ENCODE measurements at regions not wholly inside any gene's neighbourhood (a gene's known extent, or its start where the extent isn't known, plus 50 kb on each side); places are given as distances from the start of the nearest gene placed in this dataset.

DNA sequence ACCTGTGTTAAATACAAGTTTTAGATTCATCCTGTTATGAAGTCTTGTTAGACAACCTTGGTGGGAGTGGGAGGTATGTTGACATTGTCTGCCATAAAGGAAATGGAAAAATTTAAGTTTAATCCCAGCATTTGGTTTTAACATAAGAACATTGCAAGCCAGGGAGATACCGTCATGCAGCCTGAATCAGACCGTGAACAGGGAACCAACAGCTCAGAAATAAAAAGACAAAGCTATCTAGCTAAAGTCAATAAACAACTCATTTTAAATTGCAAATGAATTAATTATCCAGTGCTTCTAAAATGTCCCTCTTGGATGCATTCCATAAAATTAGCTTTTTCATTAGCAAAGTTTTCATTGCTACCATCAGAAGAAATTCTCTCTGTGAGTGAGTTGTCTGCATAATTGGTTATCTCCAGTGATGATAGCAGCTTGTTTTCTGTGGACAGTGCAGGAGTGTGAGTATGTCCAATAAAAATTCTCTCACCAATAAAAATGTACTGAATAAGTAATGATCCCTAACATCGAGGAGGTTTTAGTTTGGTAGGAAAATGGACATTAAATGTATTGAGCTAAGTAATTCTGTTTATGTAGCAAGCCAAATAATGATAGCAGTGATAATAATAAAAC, 170.6 kb upstream of the TMTC4 start:
- no peaks in the 10 kb centered on the region for H3K9me3 ChIP-seq
- no peaks in the 10 kb centered on the region for H3K4me1 ChIP-seq
- no peaks in the 10 kb centered on the region for H3K27me3 ChIP-seq
- no peak for DNase-seq (ENCODE audit: extremely low spot score in 2 of 2)
- H3K27ac ChIP-seq = no peak overlapping the region
- TF ChIP-seq POLR2AphosphoS5 (IDR thresholded peaks at IDR 0.05; ENCODE audit: insufficient read depth in 1 of 2, low read depth in 1 of 2) = no peak
- TF ChIP-seq, protein P1, sequence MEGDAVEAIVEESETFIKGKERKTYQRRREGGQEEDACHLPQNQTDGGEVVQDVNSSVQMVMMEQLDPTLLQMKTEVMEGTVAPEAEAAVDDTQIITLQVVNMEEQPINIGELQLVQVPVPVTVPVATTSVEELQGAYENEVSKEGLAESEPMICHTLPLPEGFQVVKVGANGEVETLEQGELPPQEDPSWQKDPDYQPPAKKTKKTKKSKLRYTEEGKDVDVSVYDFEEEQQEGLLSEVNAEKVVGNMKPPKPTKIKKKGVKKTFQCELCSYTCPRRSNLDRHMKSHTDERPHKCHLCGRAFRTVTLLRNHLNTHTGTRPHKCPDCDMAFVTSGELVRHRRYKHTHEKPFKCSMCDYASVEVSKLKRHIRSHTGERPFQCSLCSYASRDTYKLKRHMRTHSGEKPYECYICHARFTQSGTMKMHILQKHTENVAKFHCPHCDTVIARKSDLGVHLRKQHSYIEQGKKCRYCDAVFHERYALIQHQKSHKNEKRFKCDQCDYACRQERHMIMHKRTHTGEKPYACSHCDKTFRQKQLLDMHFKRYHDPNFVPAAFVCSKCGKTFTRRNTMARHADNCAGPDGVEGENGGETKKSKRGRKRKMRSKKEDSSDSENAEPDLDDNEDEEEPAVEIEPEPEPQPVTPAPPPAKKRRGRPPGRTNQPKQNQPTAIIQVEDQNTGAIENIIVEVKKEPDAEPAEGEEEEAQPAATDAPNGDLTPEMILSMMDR (IDR thresholded peaks at IDR 0.05) = no peak
- no peak for TF ChIP-seq POLR2A (IDR thresholded peaks at IDR 0.05)
- H3K36me3 ChIP-seq = no peaks in the 10 kb centered on the region
- no peak overlapping the region for H3K4me3 ChIP-seq
- intact Hi-C loops (cut with DNase I) = no loop called here

DNA sequence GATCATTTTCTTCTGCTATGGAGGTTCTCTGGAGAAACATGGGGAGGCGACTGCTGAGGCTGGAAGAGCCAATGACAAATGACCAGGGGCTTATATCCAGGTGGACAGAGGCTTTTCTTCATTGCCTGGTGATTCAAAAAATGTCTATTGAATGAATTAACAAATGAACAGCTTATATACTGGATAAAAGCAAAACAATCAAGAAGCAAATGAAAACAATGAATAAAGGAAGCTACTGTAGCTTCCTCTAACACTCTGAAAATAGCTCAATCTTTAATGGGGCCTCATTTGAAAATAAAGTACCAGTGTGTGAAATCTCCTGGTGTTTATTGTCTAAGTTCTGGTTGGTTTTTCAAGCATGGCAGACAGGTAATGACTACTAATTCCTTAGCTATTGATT, 167.5 kb upstream of the TMTC4 start:
- no peaks in the 10 kb centered on the region for H3K36me3 ChIP-seq
- H3K27ac ChIP-seq = no peak overlapping the region
- no peaks in the 10 kb centered on the region for H3K4me1 ChIP-seq
- intact Hi-C loops (cut with DNase I) = no loop called here
- no peak overlapping the region for H3K4me3 ChIP-seq
- no peaks in the 10 kb centered on the region for H3K9me3 ChIP-seq
- no peaks in the 10 kb centered on the region for H3K27me3 ChIP-seq
- no peak for TF ChIP-seq POLR2AphosphoS5 (IDR thresholded peaks at IDR 0.05; ENCODE audit: insufficient read depth in 1 of 2, low read depth in 1 of 2)
- TF ChIP-seq, protein P1 (IDR thresholded peaks at IDR 0.05) = no peak
- no peak for TF ChIP-seq POLR2A (IDR thresholded peaks at IDR 0.05)
- no peak for DNase-seq (ENCODE audit: extremely low spot score in 2 of 2)

DNA sequence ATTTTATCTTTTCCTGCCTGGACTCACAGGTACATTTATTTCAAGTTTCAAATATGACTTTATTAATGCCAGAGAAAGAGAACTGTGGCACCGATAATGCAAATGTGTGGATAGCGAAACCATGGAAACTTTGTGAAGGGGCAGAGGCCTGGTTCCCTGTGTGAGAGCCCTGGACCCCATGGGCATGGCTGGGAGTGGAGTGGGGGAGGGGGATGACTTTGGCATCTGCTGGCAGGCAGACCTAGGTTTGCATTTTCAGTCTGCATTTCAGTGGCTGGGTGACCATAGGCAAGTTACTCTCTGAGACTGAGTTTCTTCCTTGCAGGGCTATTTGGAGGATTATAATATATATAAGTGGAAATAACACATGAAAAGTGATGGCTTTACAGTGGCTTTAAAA, 163.8 kb upstream of the TMTC4 start:
- H3K36me3 ChIP-seq = no peaks in the 10 kb centered on the region
- TF ChIP-seq POLR2A (IDR thresholded peaks at IDR 0.05) (no peak), POLR2AphosphoS5 (IDR thresholded peaks at IDR 0.05; ENCODE audit: insufficient read depth in 1 of 2, low read depth in 1 of 2) (no peak)
- TF ChIP-seq, protein P1 (IDR thresholded peaks at IDR 0.05) = no peak
- no peak overlapping the region for H3K4me3 ChIP-seq
- no peaks in the 10 kb centered on the region for H3K9me3 ChIP-seq
- intact Hi-C loops (cut with DNase I) = no loop called here
- no peaks in the 10 kb centered on the region for H3K4me1 ChIP-seq
- no peak for DNase-seq (ENCODE audit: extremely low spot score in 2 of 2)
- no peaks in the 10 kb centered on the region for H3K27me3 ChIP-seq
- H3K27ac ChIP-seq = no peak overlapping the region

DNA sequence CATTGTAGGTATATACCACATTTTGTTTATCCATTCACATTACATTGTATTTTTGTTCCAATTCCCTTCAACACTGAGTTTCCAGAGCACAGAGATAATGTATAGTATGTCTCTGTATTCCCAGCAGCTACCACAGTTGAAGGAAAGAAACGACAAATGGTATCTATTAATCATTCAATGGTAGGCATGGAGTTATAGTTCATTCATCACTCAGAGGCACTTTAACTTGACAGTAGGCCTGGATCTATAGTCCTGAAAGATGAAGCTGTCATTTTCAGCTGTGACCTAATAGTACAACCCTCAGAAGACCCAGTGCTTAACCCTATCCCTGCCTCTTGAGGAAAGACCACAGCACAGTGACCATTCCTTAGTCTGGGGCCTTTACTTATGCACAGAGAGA, 163.0 kb upstream of the TMTC4 start:
- Histone ChIP-seq H3K36me3 (no peaks in the 10 kb centered on the region), H3K27ac (no peak overlapping the region), H3K4me1 (no peaks in the 10 kb centered on the region), H3K9me3 (no peaks in the 10 kb centered on the region), H3K27me3 (no peaks in the 10 kb centered on the region), H3K4me3 (no peak overlapping the region)
- TF ChIP-seq, protein P1 (IDR thresholded peaks at IDR 0.05) = no peak
- DNase-seq (ENCODE audit: extremely low spot score in 2 of 2) = no peak
- intact Hi-C loops (cut with DNase I) = no loop called here

DNA sequence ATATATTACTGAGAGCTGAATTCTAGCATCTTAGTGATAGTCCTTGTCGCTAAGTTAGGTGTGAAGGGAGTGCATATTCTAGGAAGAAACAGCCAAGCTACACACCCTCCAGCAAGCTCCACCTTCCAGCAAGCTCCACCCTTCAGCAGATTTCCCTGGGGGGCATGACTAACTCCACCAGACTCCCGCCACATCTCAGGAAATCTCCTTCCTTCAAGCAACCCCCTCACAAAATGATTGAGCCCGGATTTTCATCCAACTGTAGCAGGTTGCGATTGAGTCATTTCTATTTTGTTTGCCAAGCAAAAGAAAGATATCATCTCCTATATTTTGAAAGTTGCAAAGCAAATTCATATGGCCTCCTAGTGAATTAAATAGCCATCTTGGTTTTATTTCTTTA, 162.1 kb upstream of the TMTC4 start:
- no peak for DNase-seq (ENCODE audit: extremely low spot score in 2 of 2)
- Histone ChIP-seq H3K36me3 (no peaks in the 10 kb centered on the region), H3K9me3 (no peaks in the 10 kb centered on the region), H3K27me3 (no peaks in the 10 kb centered on the region), H3K4me1 (no peaks in the 10 kb centered on the region), H3K4me3 (no peak overlapping the region), H3K27ac (no peak overlapping the region)
- no peak for TF ChIP-seq POLR2AphosphoS5 (IDR thresholded peaks at IDR 0.05; ENCODE audit: insufficient read depth in 1 of 2, low read depth in 1 of 2)
- TF ChIP-seq, protein P1 (IDR thresholded peaks at IDR 0.05) = no peak
- TF ChIP-seq POLR2A (IDR thresholded peaks at IDR 0.05) = no peak
- intact Hi-C loops (cut with DNase I) = no loop called here

Data from vagina (tissue), 2 donors.